Hepatocyte (in vitro differentiated cells): ENCODE measurements at regions not wholly inside any gene's neighbourhood (a gene's known extent, or its start where the extent isn't known, plus 50 kb on each side); places are given as distances from the start of the nearest gene placed in this dataset.

Source experiments
- CTCF ChIP-seq: fragments of 200-600 bp; sonication (generic); IDR thresholded peaks from 2 replicates; pipeline ENCODE4 v1.5.1; 2016; ENCODE audit warnings: antibody characterized with exemption, mild to moderate bottlenecking; ENCODE audit not compliant: poor library complexity
- EZH2 ChIP-seq: fragments of 200-600 bp; sonication (generic); IDR thresholded peaks from 2 replicates; pipeline ENCODE4 v1.6.1; 2016; ENCODE audit warnings: antibody characterized with exemption, mild to moderate bottlenecking, borderline replicate concordance

- TF ChIP-seq EZH2 (no peak), CTCF (no peak)
These were observed 226.5 kb upstream of the CDH4 start for GRCh38 chr20:61025536-61025935.
